GM21737 (cell line): ENCODE measurements at regions not wholly inside any gene's neighbourhood (a gene's known extent, or its start where the extent isn't known, plus 50 kb on each side); places are given as distances from the start of the nearest gene placed in this dataset.

ENCODE experiments used
- ATAC-seq: cut with Tn5 transposase; IDR thresholded peaks from one replicate; pipeline ENCODE4 v1.9.1; 2021; ENCODE audit warnings: mild to moderate bottlenecking, moderate library complexity; ENCODE audit not compliant: unreplicated experiment

DNA sequence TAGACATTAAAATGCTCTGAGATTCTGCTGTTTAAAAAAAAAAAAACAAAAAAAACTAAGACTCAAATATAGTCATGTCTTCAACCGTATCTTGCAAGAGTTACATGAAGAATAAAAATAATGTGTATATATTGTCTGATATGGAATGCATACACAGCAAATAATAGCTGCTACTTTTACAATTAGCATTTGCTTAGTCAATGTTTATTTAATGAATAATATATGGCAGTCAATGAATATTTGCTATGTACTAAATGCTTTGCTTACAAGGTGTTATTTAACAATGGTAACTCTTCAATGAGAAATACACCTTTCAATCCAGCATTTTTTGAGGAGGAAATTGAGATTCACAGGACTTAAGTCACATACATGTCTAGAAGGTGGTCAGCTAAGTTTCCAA is 718.8 kb upstream of the SOX9 start:
- no peak for ATAC-seq

DNA sequence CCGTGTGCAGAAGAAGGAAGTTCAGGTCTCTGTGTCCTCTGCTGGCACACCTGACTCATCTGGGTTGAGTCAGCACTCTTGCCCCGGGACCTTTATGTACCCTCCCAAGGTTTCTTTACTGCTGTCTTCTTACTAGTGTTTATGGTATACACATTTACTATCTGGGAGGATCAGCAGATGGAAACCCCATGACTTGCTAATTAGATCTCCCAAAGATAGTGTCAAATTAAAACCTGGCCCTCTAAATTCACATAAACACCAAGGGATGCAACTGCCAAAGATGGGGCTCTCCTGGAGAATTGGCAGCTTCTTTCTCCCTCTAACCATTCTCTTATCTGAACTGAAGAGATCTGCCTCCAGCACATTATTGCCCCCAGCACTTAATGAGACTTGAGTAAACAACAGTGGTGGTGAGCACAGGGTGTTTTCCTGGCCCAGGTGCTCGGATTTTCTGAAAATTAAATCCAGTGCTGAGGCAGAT is 718.1 kb upstream of the SOX9 start:
- ATAC-seq = no peak

DNA sequence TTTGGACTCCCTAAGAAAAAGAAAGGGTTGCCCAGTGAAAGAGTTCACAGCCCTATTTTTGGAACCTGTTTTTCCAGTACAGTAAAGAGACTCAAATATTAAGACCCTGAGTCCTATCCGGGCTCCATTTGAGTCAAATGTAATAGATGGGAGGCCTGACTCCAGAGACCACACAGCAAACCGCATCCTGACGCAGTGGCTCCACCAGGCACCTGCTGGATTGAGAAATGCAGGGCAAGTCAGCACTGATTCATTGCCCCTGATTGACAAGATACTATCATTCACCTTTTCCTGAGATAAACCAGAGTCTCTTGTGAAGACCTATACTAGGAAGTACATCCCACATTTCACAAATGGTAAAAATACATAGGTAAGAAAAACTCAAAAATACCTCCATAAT is 715.7 kb upstream of the SOX9 start:
- ATAC-seq = no peak

DNA sequence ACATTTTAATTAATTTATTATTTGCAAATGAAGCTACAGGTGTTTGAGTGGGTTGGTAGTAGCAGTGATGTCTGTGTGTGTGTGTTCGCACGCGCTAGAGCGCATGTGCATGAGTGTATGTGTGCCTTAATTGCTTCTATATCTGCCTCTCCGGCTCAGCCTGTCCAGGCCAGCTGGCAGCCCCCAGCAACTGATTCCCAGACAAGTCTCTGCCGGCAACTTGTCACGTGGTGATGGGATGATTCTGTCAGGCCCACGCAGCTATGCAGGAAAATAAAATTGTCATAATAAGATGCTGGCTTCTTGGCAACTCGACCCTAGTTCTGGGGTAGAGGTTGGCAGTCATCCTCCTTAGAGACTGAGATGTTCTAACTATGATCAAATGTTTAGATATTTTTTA is 712.8 kb upstream of the SOX9 start:
- ATAC-seq = no peak

DNA sequence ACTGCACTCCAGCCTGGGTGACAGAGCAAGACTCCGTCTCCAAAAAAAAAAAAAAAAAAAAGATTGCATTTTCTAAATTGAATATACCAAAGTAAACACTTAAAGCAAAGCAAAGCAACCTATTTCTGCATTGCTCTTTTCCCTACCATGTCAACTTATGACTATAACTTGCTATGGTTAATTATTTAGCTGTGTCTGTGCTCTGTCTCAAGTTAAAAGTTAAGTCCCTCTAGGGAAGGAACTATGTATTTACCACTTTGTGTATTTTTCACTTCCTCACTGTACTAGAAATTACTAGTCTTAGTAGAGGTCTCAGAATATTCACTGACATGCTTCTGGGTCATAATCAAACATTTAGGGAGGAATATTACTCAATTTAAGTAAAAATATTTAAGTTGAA is 711.7 kb upstream of the SOX9 start:
- ATAC-seq = no peak

DNA sequence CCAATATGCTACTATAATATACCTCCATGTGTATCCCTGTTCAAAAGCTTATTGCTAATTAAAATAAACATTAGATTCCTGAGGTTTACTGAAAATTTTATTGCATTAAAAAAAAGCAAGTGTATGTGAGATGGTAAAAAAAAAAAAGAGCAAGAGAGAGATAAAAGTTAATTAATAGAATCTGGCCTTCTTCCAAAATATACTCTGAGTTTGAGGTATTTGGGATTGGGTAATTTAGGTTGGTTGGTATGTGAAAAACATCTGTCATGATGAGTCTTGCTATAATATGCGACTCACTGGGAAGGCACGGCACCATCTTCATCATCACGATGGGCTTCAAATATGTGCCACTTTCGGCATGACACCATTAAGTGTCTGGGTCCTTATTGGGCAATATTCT is 711.1 kb upstream of the SOX9 start:
- no peak for ATAC-seq

DNA sequence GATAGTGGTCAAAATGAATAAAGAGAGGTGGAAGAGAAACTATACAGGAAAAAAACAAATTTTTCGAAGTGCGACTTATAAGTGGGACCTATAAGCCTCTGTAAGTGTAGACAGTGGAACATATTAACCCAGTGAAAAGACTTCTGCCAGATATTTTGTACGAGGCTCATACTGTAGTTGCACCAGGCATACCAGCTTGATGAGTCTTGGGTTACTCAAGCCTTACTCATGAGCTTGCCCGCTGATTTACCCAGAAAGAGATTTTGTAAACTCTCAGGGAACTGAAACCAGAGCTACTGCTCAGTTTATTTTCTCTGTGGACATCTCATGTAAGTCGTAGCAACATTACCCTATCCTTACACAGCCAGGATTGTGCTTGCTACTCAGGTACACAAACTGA is 708.0 kb upstream of the SOX9 start:
- no peak for ATAC-seq

DNA sequence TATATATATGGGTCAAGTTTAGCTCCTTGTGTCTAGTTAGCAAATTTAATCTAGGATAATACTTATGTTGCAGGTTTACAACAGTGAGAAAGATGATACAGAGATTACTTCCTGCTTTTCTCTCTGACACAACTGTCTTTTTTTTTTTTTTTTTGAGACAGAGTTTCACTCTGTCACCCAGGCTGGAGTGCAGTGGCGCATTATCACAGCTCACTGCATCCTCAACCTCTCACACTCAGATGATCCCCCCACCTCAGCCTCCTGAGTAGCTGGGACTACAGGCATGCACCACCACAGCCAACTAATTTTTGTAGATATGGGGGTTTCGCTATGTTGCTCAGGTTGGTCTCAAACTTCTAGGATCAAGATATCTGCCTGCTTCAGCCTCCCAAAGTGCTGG is 706.9 kb upstream of the SOX9 start:
- ATAC-seq = no peak

DNA sequence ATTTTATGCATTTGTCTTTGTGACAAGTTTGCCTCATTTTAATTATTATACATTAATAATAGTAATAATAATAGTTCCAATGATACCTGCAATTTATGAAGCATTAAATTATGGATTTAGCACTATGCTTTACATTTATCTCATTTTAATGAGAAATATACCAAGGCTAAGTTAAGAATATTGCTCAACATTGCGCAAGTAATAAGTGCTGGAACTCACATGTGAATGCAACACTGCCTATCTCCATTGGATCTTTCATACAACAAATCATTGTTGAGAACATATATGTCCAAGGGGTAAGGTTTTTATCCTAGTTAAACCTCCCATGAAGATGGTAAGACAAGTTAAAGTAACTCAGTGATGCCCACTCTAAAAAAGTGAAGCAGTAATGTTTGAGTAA is 703.7 kb upstream of the SOX9 start:
- ATAC-seq = no peak

DNA sequence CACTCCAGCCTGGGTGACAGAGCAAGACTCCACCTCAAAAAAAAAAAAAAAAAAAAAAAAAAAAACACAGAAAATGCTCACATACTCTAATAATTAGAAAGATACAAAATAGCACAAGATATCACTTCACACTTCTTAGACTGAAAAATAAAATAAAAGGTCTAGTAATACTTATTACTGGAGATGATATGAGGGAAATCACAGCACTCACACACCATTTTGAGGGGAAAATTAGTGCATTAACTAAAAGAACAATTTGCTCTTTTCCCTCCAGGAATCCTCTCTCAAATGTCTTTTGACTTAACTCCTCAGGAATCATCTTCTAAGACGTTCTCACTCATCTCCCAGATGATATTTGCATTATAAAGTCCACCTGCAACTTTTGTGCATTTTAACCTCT is 697.9 kb upstream of the SOX9 start:
- no peak for ATAC-seq

DNA sequence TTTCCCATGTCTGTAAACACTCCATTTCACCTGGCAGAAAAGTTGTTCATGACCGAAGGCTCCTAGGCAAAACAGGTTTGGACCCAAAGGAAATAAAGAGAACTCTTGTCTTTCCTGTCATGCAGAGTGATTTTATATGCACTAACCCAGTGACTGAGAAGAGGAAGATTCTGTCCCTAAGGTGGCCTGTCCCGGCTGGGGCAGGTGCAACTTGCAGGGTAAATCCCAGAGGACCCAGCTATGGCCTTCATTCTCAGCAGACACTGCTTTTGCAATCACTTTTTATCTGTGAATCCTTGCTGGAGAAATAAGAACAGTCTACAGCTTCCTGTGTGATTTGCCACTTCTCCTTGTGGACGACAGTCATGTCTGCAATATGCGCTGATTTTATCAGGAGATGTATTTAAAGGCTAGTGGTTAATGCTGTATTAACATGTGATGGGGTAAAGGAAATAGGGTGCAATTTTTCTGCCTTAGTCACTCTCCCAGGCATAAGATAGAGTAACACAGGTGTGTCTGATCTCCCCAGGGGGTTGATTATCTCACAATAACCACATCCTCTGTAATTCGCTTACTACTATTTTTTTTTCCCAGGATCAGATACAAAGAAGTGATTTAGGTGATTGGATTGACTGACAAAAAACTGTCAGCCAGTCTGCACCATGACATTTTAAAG is 696.8 kb upstream of the SOX9 start:
- ATAC-seq = no peak

DNA sequence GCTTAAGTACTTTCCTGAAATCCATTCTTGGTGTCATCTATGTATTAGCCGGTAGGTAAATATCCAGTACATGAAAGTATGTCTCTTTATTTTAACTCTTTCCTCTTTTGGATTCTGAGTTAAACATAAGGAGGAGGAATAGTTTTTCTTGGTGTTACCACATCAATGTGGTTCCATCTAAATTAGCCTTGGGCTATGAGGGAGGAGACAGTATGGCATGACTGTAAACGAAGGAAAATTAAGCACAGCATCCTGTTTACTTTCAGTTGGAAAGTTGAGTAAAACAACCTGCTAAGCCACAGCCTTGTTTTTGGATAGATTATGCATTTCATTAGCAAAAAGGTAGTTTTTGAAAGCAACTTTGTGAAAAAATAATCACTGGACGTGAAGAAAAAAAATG is 693.0 kb upstream of the SOX9 start:
- no peak for ATAC-seq

DNA sequence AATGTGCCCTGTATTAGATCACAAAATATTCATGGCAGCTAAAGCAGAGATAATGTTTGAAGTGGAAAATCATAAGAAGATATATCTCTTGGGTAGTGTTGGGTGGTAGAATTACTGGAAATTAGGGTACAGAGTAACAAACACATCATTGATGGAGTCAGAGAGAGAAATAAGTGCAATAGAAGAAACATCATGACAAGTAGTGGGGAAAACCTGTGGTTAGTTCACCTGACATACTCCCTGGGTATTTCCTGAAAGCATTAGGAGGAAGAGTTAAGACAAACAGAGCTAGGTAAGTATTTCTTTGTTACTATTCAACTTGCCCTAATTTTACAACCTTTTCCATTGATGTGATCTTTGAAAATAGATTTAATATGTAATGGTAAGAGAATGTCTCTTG is 691.9 kb upstream of the SOX9 start:
- ATAC-seq = no peak

DNA sequence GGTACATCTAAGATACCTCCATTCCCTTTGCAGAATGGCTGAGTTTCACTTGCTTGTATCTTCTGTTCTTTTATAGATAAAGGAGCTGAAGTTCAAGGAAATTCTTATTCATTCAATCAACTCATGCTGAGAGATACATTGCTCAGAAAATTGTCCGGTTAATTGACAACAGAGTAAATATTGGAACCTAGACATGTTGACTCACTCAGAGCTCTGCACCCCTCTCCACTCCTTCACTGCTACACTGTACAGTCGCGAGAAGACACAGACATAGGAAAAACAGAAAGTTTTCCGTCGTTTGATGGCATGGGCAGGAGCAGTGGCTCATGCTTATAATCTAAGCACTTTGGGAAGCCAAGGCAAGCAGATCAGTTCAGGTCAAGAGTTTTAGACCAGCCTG is 690.5 kb upstream of the SOX9 start:
- ATAC-seq = no peak

DNA sequence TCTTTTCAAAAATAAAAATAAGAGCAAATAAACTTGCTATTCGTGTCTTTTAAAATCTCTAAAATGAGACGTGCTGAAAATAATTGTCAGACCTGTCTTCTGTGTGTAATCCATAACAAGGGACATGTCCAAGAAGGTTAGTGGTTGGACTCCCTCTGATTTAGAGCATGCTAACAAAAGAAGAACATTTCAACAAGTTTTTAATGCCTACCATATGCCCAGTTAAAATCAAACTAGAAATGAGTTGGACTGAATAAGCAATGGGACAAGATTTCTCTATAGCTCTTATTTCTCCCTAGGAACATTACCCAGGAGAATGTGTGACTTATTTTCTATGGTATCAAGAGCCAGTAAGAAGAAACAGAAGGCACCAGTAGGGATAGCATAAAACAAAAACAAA is 689.7 kb upstream of the SOX9 start:
- no peak for ATAC-seq

DNA sequence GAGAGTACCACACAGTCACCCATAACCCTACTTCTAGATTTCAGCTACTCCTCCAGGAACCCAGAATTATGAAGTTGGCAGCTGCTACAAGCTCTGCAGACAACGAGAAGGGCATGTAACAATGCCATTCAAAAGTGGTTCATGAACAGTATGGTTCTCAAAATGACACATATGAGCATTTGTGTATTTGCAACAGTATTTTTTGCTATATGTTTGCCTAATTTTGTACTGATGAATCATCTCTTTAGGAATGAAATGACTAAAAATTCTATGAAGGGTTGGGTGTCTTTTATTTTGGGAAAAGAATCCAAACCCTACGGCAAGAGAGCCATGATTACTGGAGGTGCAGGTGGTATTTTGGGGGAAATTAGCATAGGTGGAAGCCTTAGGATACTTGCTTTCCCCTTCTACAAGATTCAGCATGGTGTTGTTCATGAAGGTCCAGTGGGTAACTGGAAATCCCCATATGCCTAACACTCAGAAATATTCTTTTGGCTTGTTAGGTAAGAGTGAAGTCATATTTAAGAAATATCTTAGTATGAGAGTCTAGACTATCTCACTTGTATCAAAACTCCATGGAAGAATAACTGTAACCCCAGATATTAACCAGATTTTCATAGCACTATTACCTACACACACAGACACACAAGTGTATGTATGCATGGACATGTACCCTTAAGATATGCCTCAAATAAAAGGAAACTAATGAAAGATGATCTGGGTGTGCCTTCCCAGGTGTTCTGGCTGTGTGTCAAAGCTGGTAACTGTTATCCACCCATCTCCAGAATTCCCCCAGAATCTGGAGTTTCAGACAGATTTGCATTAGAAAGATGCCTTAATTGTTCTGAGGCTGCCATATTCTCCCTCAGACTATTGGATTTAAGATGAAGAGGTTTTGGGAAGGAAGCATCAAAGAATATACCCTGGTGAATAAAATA is 688.2 kb upstream of the SOX9 start:
- no peak for ATAC-seq

DNA sequence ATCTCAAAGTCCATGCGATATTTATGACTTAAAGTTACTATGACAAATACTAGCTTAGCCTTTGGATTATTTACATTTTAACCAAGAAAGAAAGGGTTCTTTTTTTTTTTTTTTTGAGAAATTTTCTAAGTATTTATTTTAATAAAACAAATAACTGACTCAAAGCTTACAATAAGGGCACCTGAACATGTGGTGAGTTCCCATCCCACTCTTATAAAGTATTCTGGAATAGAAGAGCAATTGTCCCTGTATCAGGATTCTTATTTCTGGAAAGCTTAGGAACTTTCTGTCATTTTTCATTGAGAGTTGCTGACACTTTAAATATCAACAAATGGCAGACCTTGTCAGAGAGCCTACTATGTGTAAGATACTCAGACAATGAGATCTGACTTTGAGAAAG is 686.1 kb upstream of the SOX9 start:
- no peak for ATAC-seq

DNA sequence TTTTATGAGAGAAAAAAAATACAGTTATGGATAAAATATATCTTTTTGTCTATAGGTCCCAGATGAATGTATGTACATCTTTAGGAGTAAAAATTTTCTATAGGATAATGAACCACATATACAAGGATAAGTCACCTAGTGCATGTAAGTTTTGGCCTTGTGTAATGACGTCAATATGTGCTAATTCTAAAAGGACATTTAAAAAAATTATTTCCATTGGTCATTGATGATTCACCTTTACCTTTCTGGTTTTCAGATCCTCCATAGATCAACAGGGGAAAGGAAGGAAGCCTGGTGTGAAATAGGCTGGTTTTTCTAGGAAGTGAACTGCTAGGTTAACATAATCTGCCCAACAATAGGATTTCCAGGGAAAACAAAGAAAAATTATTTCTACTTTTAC is 684.3 kb upstream of the SOX9 start:
- no peak for ATAC-seq

DNA sequence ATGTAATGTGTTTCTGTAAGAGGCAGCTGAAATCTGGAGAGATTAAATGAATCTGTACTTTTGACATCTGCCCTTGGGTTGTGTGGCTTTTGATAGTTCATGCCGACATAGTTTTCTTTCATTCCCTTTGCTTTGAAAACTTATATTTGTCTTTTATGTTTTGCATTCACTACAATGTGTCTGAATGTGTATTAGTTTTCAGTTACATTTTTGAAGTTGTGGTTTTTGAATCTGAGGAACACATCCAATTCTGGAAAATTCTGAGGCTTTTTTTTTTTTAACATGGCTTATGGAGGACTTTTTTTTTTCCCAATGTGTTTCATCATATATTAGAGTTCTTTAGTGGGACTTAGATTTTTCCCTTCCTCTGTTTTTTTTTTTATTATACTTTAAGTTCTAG is 683.7 kb upstream of the SOX9 start:
- no peak for ATAC-seq

DNA sequence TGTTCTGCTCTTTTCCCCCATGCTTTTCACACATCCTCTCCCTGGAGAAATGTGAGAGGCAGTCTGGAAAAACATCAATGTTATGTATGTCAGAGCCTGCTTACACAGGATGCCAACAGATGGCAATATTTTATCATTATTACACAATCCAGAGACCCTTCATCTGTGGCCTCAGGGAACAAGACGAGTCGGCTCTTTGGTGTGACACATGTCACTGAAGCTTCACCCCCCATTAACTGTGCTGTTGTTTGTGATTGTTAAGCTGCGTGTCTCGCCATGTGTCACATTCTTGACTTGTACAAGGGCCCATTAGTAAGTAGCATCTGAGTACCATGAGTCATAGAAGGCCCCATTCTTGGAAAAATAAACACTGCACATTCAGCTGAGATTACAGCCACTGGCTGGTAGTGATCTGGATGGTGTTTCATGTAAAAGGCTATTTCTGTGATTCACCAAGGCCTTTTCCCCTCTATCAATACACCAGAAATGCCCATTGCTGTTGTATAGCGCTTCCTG is 682.1 kb upstream of the SOX9 start:
- no peak for ATAC-seq

DNA sequence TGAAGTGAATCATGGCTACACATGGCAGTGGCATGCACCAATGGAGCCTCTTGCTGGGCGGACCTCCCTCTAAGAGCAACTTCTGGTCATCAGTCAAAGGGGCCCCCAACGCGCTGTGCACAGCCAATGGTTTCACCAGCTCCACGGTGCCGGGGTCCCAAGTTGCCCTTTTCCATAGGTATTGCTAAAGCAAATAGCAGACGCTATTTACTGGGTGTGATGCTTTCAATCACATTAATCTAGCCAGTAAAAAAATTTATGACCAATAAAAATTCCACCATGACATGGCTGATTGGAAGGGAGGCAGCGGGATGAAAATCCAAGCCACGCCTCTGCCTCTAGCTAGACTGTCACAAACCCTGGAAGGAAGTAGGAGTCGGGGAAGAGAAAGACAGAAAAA is 680.3 kb upstream of the SOX9 start:
- ATAC-seq = no peak

DNA sequence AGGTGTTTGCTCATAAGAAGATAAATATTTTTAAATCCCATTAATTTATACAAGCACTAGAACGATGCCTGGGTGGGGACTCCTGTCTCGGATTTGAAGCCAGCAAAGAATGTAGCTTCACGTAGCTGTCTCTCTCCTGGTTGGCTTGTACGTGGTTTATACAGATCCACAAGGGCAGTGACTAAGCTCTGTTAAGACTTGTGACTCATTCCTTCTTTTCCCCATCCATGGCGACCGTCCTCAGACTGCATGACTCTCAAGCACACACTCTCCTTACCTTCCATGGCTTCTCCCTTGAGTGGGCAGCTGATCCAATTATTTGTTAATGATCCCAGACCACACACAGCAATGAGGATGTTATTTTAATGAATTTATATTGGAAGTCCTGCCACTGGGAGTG is 679.7 kb upstream of the SOX9 start:
- ATAC-seq = no peak
